Lower lobe of right lung (tissue), 2 donors: ENCODE measurements at regions not wholly inside any gene's neighbourhood (a gene's known extent, or its start where the extent isn't known, plus 50 kb on each side); places are given as distances from the start of the nearest gene placed in this dataset.

ENCODE experiments used
- ATAC-seq, 2 donors: fragments of 200-7000 bp; cut with Tn5 transposase; one replicate each; pipeline ENCODE4 v1.9.1; 2020 to 2022; ENCODE audit warnings: mild to moderate bottlenecking in 2 of 2, moderate library complexity in 2 of 2
- DNase-seq: peaks from one replicate; pipeline ENCODE4 v3.0.0-alpha.2; 2020
- H3K27ac ChIP-seq: fragments of 200-600 bp; one replicate; pipeline ENCODE4 v1.8.0; 2022
- H3K27me3 ChIP-seq: fragments of 200-600 bp; one replicate; pipeline ENCODE4 v1.8.0; 2022; ENCODE audit warnings: low read depth
- H3K36me3 ChIP-seq: fragments of 200-600 bp; one replicate; pipeline ENCODE4 v1.8.0; 2022; ENCODE audit warnings: mild to moderate bottlenecking
- H3K4me1 ChIP-seq: fragments of 200-600 bp; one replicate; pipeline ENCODE4 v1.8.0; 2022
- H3K4me3 ChIP-seq: fragments of 200-600 bp; one replicate; pipeline ENCODE4 v1.8.0; 2022; ENCODE audit warnings: mild to moderate bottlenecking
- H3K9me3 ChIP-seq: fragments of 200-600 bp; one replicate; pipeline ENCODE4 v1.8.0; 2022
- CTCF ChIP-seq: fragments of 200-600 bp; IDR thresholded peaks from one replicate; pipeline ENCODE4 v1.8.0; 2022; ENCODE audit warnings: antibody characterized with exemption, mild to moderate bottlenecking
- intact Hi-C: fragments of 100-400 bp; cut with DNase I; formaldehyde crosslinking; loops from one replicate; pipeline ENCODE4 v1.11.0; 2022
- donor health status: DM: no; HTN: yes; CAD: no; lungs with severe emphysema.

GRCh38 chr10:129030996-129031843, 435.8 kb upstream of the MGMT start:
- no peak overlapping the region for H3K27ac ChIP-seq
- H3K4me1 ChIP-seq = no peaks in the 10 kb centered on the region
- TF ChIP-seq CTCF = peak; percentile 90
- no peak overlapping the region for H3K4me3 ChIP-seq
- H3K9me3 ChIP-seq = no peaks in the 10 kb centered on the region
- no peaks in the 10 kb centered on the region for H3K36me3 ChIP-seq
- intact Hi-C loops = no loop called here
- peaks cover 49% of the 10 kb centered on the region for H3K27me3 ChIP-seq
- DNase-seq (no peak), ATAC-seq (peak; percentile 82 to 89)

- TF ChIP-seq CTCF = no peak
- intact Hi-C loops = no loop called here
- ATAC-seq = no peak
Measured at GRCh38 chr10:129031844-129032150, 435.2 kb upstream of the MGMT start.

GRCh38 chr10:129032372-129033313, 434.4 kb upstream of the MGMT start:
- DNase-seq = no peak
- intact Hi-C loops = no loop called here
- H3K27me3 ChIP-seq = peaks cover 49% of the 10 kb centered on the region

More at GRCh38 chr10:129031844-129032150, 435.2 kb upstream of the MGMT start:
- DNase-seq = no peak
- Histone ChIP-seq H3K4me3 (no peak overlapping the region), H3K27ac (no peak overlapping the region), H3K27me3 (peaks cover 49% of the 10 kb centered on the region), H3K36me3 (no peaks in the 10 kb centered on the region), H3K4me1 (no peaks in the 10 kb centered on the region), H3K9me3 (no peaks in the 10 kb centered on the region)

GRCh38 chr10:129033340-129033739, 433.7 kb upstream of the MGMT start:
- no peaks in the 10 kb centered on the region for H3K4me1 ChIP-seq
- intact Hi-C loops = no loop called here
- peaks cover 49% of the 10 kb centered on the region for H3K27me3 ChIP-seq
- H3K4me3 ChIP-seq = no peak overlapping the region
- no peaks in the 10 kb centered on the region for H3K36me3 ChIP-seq
- DNase-seq (no peak), ATAC-seq (no peak)
- H3K9me3 ChIP-seq = no peaks in the 10 kb centered on the region
- H3K27ac ChIP-seq = no peak overlapping the region
- no peak for TF ChIP-seq CTCF

More at GRCh38 chr10:129032372-129033313, 434.4 kb upstream of the MGMT start:
- TF ChIP-seq CTCF = no peak
- Histone ChIP-seq H3K27ac (no peak overlapping the region), H3K9me3 (no peaks in the 10 kb centered on the region), H3K4me1 (no peaks in the 10 kb centered on the region), H3K4me3 (no peak overlapping the region), H3K36me3 (no peaks in the 10 kb centered on the region)
- no peak for ATAC-seq

- Histone ChIP-seq H3K36me3 (no peaks in the 10 kb centered on the region), H3K9me3 (no peaks in the 10 kb centered on the region), H3K4me1 (no peaks in the 10 kb centered on the region), H3K27me3 (peaks cover 49% of the 10 kb centered on the region), H3K27ac (no peak overlapping the region), H3K4me3 (no peak overlapping the region)
- ATAC-seq (no peak), DNase-seq (no peak)
- TF ChIP-seq CTCF = no peak
- intact Hi-C loops = no loop called here
Measured at GRCh38 chr10:129033790-129034272, 433.2 kb upstream of the MGMT start.
